GM12878 (cell line): ENCODE measurements at regions not wholly inside any gene's neighbourhood (a gene's known extent, or its start where the extent isn't known, plus 50 kb on each side); places are given as distances from the start of the nearest gene placed in this dataset.

ENCODE experiments used
- ATAC-seq: fragments of 200-7000 bp; cut with Tn5 transposase; 3 replicates; pipeline ENCODE4 v1.9.1; 2020; ENCODE audit warnings: mild to moderate bottlenecking, moderate library complexity
- BruUV-seq: library from RNA; stranded (reverse); fragments of 400-500 nt; replicated peaks from 2 replicates; lab custom pipeline; 2021; lab: Mats Ljungman, UMichigan
- CTCF ChIA-PET: fragments of 300-600 bp; sonication (Branson Sonifier 250); formaldehyde crosslinking; extraction: SDS; loops from one replicate; lab custom pipeline; 2021; ENCODE audit warnings: inconsistent platforms; lab: Yijun Ruan, JAX
- POLR2A ChIA-PET: fragments of 350-600 bp; formaldehyde crosslinking; extraction: SDS; loops from one replicate; lab custom pipeline; 2021; ENCODE audit warnings: inconsistent platforms; lab: Charles Lee
- RAD21 ChIA-PET: fragments of 300-600 bp; sonication (Branson Sonifier 250); formaldehyde crosslinking; loops from one replicate; lab custom pipeline; 2023; ENCODE audit warnings: antibody characterized with exemption; ENCODE audit not compliant: unreplicated experiment; lab: Charles Lee
- SMC1A ChIA-PET: fragments of 300-600 bp; sonication (Branson Sonifier 250); formaldehyde crosslinking; loops from one replicate; lab custom pipeline; 2023; ENCODE audit not compliant: unreplicated experiment, uncharacterized antibody; lab: Charles Lee
- DNase-seq: peaks from one replicate; pipeline ENCODE4 v3.0.0-alpha.2; 2011; ENCODE audit warnings: low read depth, low spot score
- FAIRE-seq: peaks from 3 replicates; lab custom pipeline; 2011; peaks lifted over from hg19 to GRCh38; lab: Jason Lieb, UNC
- H2AFZ ChIP-seq: 2 replicates; pipeline ENCODE4 v1.6.0; 2011; ENCODE audit warnings: low read depth, low read length, control low read depth; ENCODE audit not compliant: control insufficient read depth
- H3K27ac ChIP-seq: 2 replicates; pipeline ENCODE4 v1.5.1; 2011; ENCODE audit warnings: control low read depth; ENCODE audit not compliant: control insufficient read depth, insufficient read depth
- H3K27me3 ChIP-seq, 2 experiments: replicated peaks in 1 of 2; 2 replicates each; pipeline versions ENCODE4 v1.6.0 to v1.6.1; 2011; ENCODE audit warnings: low read length in 1 of 2; ENCODE audit not compliant: control insufficient read depth in 2 of 2, insufficient read depth in 2 of 2
- H3K36me3 ChIP-seq, 2 experiments: 2 replicates each; pipeline ENCODE4 v1.5.1; 2011; ENCODE audit warnings: low read length in 1 of 2; ENCODE audit not compliant: control insufficient read depth in 2 of 2, insufficient read depth in 2 of 2
- H3K4me1 ChIP-seq: 2 replicates; pipeline ENCODE4 v1.6.1; 2011; ENCODE audit warnings: mild to moderate bottlenecking, low read length, moderate library complexity, mixed read lengths; ENCODE audit not compliant: control insufficient read depth, insufficient read depth
- H3K4me2 ChIP-seq: 2 replicates; pipeline ENCODE4 v1.6.0; 2011; ENCODE audit warnings: control low read depth; ENCODE audit not compliant: control insufficient read depth, insufficient read depth
- H3K4me3 ChIP-seq: fragments of 200-600 bp; sonication (generic); 2 replicates; pipeline ENCODE4 v1.5.1; 2016
- H3K79me2 ChIP-seq: 2 replicates; pipeline ENCODE4 v1.6.0; 2011; ENCODE audit warnings: low read length; ENCODE audit not compliant: control insufficient read depth, insufficient read depth
- H3K9ac ChIP-seq: 2 replicates; pipeline ENCODE4 v1.8.0; 2011; ENCODE audit warnings: low read length, control low read depth, mixed read lengths; ENCODE audit not compliant: control insufficient read depth, insufficient read depth
- H3K9me3 ChIP-seq: replicated peaks from 3 replicates; pipeline ENCODE4 v1.5.1; 2011; ENCODE audit warnings: mild to moderate bottlenecking, low read length; ENCODE audit not compliant: control insufficient read depth, insufficient read depth
- H4K20me1 ChIP-seq: 2 replicates; pipeline ENCODE4 v1.6.0; 2011; ENCODE audit not compliant: control insufficient read depth, insufficient read depth
- CBX3 ChIP-seq: fragments of 200-600 bp; sonication (generic); IDR thresholded peaks from 2 replicates; pipeline ENCODE4 v1.6.1; 2016; ENCODE audit warnings: low read depth, borderline replicate concordance
- RBBP5 ChIP-seq: fragments of 200-600 bp; sonication (generic); conservative IDR thresholded peaks from 2 replicates; pipeline ENCODE4 v1.6.1; 2016
- SPI1 ChIP-seq: IDR thresholded peaks from 2 replicates; pipeline ENCODE4 v1.6.1; 2011; ENCODE audit warnings: low read depth, mild to moderate bottlenecking, low read length, moderate library complexity, borderline replicate concordance; ENCODE audit not compliant: insufficient read depth
- WGBS: methylation state at CpG from one replicate; pipeline ENCODE4 v1.1.6; 2016; ENCODE audit warnings: low lambda C conversion rate; ENCODE audit not compliant: insufficient replicate concordance, insufficient coverage; ENCODE audit errors: missing lambda C conversion rate; 5-methylcytosine and 5-hydroxymethylcytosine counted together
- in situ Hi-C: fragments of 300-500 bp; cut with MboI; formaldehyde crosslinking; loops from 9 replicates; pipeline ENCODE4 v1.14.3; 2018; ENCODE audit warnings: mixed read lengths
- intact Hi-C: fragments of 100-400 bp; cut with micrococcal nuclease; formaldehyde crosslinking; loops from one replicate; pipeline ENCODE4 v1.14.2; 2022; ENCODE audit not compliant: unreplicated experiment
- TF ChIP-seq, protein P1 (sequence below): fragments of 450-650 bp; IDR thresholded peaks from 2 replicates; pipeline ENCODE4 v1.6.1; 2017; ENCODE audit warnings: mild to moderate bottlenecking

GRCh38 chr14:54317391-54317790 lies 79.4 kb upstream of the CDKN3 start (continued):
- TF ChIP-seq, protein P1, sequence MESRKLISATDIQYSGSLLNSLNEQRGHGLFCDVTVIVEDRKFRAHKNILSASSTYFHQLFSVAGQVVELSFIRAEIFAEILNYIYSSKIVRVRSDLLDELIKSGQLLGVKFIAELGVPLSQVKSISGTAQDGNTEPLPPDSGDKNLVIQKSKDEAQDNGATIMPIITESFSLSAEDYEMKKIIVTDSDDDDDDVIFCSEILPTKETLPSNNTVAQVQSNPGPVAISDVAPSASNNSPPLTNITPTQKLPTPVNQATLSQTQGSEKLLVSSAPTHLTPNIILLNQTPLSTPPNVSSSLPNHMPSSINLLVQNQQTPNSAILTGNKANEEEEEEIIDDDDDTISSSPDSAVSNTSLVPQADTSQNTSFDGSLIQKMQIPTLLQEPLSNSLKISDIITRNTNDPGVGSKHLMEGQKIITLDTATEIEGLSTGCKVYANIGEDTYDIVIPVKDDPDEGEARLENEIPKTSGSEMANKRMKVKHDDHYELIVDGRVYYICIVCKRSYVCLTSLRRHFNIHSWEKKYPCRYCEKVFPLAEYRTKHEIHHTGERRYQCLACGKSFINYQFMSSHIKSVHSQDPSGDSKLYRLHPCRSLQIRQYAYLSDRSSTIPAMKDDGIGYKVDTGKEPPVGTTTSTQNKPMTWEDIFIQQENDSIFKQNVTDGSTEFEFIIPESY, result no peak
- TF ChIP-seq RBBP5, result no peak

- no peaks in the 10 kb centered on the region for H3K79me2 ChIP-seq
- no peak overlapping the region for H2AFZ ChIP-seq
- H3K4me3 ChIP-seq, result no peak overlapping the region
- CTCF ChIA-PET, result no interaction called here
- DNase-seq, result no peak
- POLR2A ChIA-PET, result no interaction called here
- RAD21 ChIA-PET, result no interaction called here
- WGBS, result 64% methylated on average over 7 of the region's 7 CpGs
- H3K9ac ChIP-seq, result no peak overlapping the region
- no peaks in the 10 kb centered on the region for H3K27me3 ChIP-seq
- no TSS peak for BruUV-seq
- no peak for FAIRE-seq
- no peaks in the 10 kb centered on the region for H4K20me1 ChIP-seq
- intact Hi-C loops, result no loop called here
- SMC1A ChIA-PET, result no interaction called here
- peaks cover 3% of the 10 kb centered on the region; the same call in 1 of the 2 replicates for H3K4me1 ChIP-seq
- no peak overlapping the region for H3K27ac ChIP-seq
- no peak overlapping the region for H3K4me2 ChIP-seq
- TF ChIP-seq SPI1 (no peak), CBX3 (no peak)
- TF ChIP-seq, all 136 proteins: peak for 0
- Histone ChIP-seq H3K36me3 (no peaks in the 10 kb centered on the region), H3K9me3 (no peaks in the 10 kb centered on the region)
- no peak for ATAC-seq
- in situ Hi-C loops, result no loop called here
These were observed 74.6 kb upstream of the CDKN3 start for GRCh38 chr14:54322246-54322645.
